Stimulated activated naive CD4-positive, alpha-beta T cell treated with Interleukin-2 at 50 U/mL for 16 hours (primary cell): ENCODE measurements at regions not wholly inside any gene's neighbourhood (a gene's known extent, or its start where the extent isn't known, plus 50 kb on each side); places are given as distances from the start of the nearest gene placed in this dataset.
"Not testable (repeated sequence)": the region's sequence is repeated elsewhere in the genome, so short reads cannot be mapped to it uniquely, and the experiment has no call there.

Experiments
- DNase-seq: peaks from one replicate; lab custom pipeline; 2025; lab: John Stamatoyannopoulos, UW

- DNase-seq = no peak
Measured at GRCh38 chr2:144125751-144126150, 394.2 kb downstream of the ZEB2 start.

- no peak for DNase-seq
Measured at GRCh38 chr2:144124882-144125281, 395.0 kb downstream of the ZEB2 start.

DNA sequence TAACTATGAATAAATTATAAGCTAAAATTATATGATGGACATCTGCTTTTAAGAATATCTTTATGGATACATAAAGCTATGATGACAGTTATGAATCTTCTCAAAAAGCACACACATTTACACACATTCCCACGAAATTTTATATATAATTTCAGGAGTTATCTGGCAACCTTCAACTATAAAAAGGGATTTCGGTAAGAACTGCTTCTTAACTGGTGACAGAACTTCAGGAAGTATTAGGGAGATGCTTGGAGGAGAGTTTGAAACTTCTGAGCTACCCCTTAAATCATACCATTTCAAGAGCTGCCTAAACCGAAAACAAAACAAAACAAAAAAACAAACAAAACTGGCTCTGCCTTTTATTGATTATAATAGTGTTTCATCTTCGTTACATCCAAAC is 399.4 kb downstream of the ZEB2 start:
- DNase-seq = no peak

- no peak for DNase-seq
Measured at GRCh38 chr2:144117086-144117485, 402.8 kb downstream of the ZEB2 start.

DNA sequence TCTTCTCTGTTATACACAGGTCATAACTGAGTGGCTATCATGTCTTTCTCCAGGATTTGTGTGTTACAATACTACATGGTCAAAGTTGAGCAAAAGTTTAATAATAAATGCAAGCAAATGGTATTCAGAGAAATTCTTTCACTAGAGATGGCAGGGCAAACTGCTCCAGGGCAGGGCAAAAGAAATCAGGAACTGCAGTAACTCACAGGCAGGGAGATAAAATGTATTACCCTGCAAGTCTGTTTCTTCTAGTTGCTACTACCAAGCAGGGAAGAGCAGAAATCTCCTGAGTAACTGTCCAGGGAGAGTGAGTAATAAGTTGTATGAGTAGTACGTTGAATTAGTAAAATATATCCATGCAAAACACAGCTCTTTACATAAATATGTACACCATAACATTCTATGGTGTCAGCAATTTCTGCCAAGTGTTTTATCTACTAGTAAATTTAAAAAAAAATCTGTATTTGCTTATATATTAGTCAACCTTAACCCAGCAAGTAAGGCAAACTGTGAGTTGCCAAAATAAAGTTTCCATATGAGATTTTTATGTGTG is 404.1 kb downstream of the ZEB2 start:
- no peak for DNase-seq

GRCh38 chr2:144114760-144115159 is 405.2 kb downstream of the ZEB2 start:
- no peak for DNase-seq

GRCh38 chr2:144111437-144111836 is 408.5 kb downstream of the ZEB2 start:
- no peak for DNase-seq

DNA sequence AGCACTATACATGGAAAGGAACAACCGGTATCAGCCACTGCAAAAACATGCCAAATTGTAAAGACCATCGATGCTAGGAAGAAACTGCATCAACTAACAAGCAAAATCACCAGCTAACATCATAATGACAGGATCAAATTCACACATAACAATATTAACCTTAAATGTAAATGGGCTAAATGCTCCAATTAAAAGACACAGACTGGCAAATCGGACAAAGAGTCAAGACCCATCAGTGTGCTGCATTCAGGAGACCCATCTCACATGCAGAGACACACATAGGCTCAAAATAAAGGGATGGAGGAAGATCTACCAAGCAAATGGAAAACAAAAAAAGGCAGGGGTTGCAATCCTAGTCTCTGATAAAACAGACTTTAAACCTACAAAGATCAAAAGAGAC is 413.8 kb downstream of the ZEB2 start:
- DNase-seq = not testable (repeated sequence)

DNA sequence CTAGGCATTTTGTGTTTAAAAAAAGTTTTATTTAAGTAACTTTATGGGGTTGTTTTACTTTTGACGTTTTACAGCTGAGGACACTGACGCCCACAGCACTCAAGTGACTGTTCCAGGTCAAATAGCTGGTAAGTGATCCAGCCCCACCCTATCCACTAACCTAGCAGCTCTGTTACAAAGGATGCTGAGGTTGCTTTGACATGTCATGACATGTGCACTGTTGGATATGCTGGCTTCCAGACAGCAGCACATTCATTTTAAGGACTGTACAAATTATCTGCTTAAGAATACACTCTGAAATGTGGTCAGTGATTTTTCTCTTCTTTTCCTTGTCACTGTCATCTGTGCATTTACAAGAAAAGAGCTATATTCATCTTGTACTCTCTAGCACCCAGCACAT is 417.5 kb downstream of the ZEB2 start:
- DNase-seq = no peak

DNA sequence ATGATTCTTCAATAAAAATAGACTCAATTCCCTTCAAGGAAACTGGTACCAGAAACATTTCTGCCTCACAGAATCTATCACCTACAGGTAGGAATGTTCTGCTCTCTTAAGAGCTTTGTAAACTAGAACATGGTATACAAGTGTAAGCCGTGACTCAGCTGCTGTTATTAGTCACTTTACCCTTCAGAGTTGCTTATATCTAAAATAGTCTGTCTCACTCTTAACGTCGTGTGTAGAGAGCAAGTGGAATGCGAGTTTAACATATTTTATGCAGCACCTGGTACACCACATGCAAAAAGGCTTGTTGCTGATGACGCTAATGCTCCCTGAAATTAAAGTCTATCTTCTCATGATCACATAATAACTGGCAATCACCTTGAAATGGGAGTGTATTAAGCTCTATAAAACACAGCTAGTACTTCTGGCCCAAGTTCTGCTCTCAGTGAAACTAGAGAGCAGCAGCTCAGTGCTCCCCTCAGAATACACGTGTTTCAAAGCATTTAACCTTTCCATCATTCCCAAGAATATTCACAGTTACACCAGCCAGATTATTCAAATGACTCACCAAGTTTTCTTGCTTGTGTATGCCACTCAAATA is 420.0 kb downstream of the ZEB2 start:
- DNase-seq = no peak

- no peak for DNase-seq
Measured at GRCh38 chr2:144099340-144099739, 420.6 kb downstream of the ZEB2 start.

GRCh38 chr2:144097440-144098225 is 422.3 kb downstream of the ZEB2 start:
- no peak for DNase-seq

- no peak for DNase-seq
Measured at GRCh38 chr2:144096531-144096930, 423.4 kb downstream of the ZEB2 start.

DNA sequence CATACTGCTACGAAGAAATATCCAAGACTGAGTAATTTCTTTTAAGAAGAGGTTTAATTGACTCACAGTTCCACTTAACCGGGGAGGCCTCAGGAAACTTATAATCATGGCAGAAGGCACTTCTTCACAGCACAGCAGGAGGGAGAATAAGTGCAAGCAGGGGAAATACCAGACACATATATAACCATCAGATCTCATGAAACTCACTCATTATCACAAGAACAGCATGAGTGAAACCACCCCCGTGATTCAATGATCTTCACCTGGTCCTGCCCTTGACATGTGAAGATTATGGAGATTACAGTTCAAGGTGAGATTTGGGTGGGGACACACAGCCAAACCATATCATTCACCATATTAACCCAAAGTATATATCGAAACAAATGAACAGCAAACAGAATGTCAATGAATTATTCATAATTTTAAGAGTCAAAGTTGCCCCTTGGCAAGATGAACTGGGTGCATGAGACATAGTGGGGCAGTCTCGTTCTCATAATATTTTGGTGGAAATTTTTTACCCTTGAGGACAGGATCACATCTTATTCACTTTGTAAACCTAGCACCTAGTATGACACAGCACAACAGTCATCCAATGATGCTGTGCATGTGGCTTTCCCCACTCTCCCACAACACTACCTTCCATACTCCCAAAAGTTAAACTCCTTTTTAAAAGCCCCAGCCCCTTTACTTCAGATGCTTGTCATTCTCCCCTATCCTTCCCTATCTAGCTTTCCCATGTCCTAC is 425.3 kb downstream of the ZEB2 start:
- no peak for DNase-seq

GRCh38 chr2:144091622-144092021 is 428.3 kb downstream of the ZEB2 start:
- no peak for DNase-seq

GRCh38 chr2:144088863-144089262 is 431.1 kb downstream of the ZEB2 start:
- DNase-seq = no peak

- no peak for DNase-seq
Measured at GRCh38 chr2:144086965-144087364, 433.0 kb downstream of the ZEB2 start.

GRCh38 chr2:144085016-144085415 is 434.9 kb downstream of the ZEB2 start:
- DNase-seq = no peak

- DNase-seq = no peak
Measured at GRCh38 chr2:144084114-144084661, 435.7 kb downstream of the ZEB2 start.

- no peak for DNase-seq
Measured at GRCh38 chr2:144083211-144083610, 436.7 kb downstream of the ZEB2 start.

- DNase-seq = no peak
Measured at GRCh38 chr2:144082777-144083176, 437.1 kb downstream of the ZEB2 start.

DNA sequence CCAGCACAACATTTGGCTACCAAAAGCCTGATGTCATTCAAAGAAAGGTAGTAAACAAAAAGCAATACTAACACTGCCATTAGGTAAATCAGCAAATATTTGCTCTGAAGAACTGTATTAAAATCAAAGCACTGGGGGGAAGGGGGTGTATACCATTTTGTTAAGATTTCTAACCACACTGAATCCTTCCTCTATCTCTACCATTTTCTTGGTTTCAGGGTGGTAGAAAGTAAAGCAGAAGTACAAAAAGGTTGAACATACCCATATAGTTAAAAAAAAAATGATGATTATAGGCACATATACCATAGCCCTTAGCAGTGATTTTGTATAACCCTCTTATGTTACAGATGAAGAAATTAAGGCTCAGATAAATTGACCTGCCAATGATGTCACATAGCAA is 437.6 kb downstream of the ZEB2 start:
- DNase-seq = no peak

DNA sequence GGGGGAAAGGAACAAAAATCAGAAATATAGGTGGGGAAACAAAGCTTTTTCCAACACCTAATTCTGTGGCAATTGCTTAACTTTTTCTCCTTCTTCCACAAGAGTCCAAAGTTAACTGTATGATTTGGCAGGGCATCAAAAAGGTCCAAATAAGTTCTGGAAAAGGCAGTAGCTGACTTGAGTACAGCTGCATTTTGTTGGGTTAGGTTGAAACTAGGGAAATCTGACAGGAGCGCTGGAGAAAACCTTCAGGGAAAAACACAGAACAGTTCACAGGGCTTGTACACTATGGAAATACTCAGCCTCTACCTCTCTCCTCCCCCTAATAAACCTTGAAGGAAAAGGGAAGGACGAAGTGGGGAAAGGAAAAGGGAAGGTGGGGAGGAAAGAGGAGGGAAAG is 438.6 kb downstream of the ZEB2 start:
- DNase-seq = no peak
